ENCODE measurements at regions not wholly inside any gene's neighbourhood (a gene's known extent, or its start where the extent isn't known, plus 50 kb on each side); places are given as distances from the start of the nearest gene placed in this dataset.
"Not testable (repeated sequence)": the region's sequence is repeated elsewhere in the genome, so short reads cannot be mapped to it uniquely, and the experiment has no call there.

DNA sequence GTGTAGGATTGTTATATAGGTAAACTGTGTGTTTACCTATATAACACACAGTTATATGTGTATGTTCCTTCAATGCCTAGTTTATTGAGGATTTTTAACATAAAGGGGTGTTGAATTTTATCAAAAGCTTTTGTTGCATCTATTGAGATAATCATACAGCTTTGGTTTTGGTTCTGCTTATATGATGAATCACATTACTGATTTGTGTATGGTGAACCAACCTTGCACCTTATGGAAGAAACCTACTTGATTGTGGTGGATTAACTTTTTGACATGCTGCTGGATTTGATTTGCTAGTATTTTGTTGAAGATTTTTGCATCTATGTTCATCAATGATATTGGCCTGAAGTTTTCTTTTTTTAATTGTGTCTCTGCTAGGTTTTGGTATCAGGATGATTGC, 194.9 kb downstream of the TMEM167A start:
- in situ Hi-C loops (cut with MboI; ENCODE audit: low sequenced_read_pairs, unreplicated experiment), result no loop called here
- DNase-seq (ENCODE audit: low spot score), result no peak
- no peak for TF ChIP-seq CTCF (IDR thresholded peaks at IDR 0.05; ENCODE audit: borderline replicate concordance, control extremely low read depth, extremely low read depth, insufficient read depth, missing control alignments)

- DNase-seq (ENCODE audit: low spot score), result peak; percentile 15
- in situ Hi-C loops (cut with MboI; ENCODE audit: low sequenced_read_pairs, unreplicated experiment), result no loop called here
- TF ChIP-seq CTCF (IDR thresholded peaks at IDR 0.05; ENCODE audit: borderline replicate concordance, control extremely low read depth, extremely low read depth, insufficient read depth, missing control alignments), result no peak
These were observed 195.5 kb downstream of the TMEM167A start for GRCh38 chr5:82881571-82882174.

- no peak for DNase-seq (ENCODE audit: low spot score)
- TF ChIP-seq CTCF (IDR thresholded peaks at IDR 0.05; ENCODE audit: borderline replicate concordance, control extremely low read depth, extremely low read depth, insufficient read depth, missing control alignments), result no peak
- in situ Hi-C loops (cut with MboI; ENCODE audit: low sequenced_read_pairs, unreplicated experiment), result no loop called here
These were observed 198.1 kb downstream of the TMEM167A start for GRCh38 chr5:82879089-82879488.

GRCh38 chr5:82873452-82873851, 203.7 kb downstream of the TMEM167A start:
- TF ChIP-seq CTCF (IDR thresholded peaks at IDR 0.05; ENCODE audit: borderline replicate concordance, control extremely low read depth, extremely low read depth, insufficient read depth, missing control alignments), result no peak
- in situ Hi-C loops (cut with MboI; ENCODE audit: low sequenced_read_pairs, unreplicated experiment), result no loop called here
- DNase-seq (ENCODE audit: low spot score), result no peak

- in situ Hi-C loops (cut with MboI; ENCODE audit: low sequenced_read_pairs, unreplicated experiment); DNase-seq (ENCODE audit: low spot score): not testable (repeated sequence)
These were observed 204.6 kb downstream of the TMEM167A start for GRCh38 chr5:82872321-82873288.

DNA sequence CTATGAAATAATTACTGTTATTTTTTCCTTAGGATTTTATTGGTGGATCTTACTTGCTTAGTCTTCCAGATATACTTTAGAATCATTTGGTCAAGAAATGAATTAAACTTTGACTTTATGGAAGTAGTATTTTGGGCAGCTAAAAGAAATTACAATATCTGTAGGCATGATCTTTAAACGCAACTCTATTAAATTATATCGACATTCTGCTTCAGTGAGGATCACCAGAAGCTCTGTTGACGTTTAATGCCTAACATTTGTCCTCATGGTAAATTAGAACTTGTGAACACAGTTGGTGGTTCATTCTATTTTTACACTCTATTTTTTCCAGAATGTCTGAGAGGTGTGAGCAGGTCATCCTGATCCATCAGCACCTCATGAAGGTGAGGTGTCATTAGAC, 211.6 kb downstream of the TMEM167A start:
- in situ Hi-C loops (cut with MboI; ENCODE audit: low sequenced_read_pairs, unreplicated experiment), result no loop called here
- no peak for TF ChIP-seq CTCF (IDR thresholded peaks at IDR 0.05; ENCODE audit: borderline replicate concordance, control extremely low read depth, extremely low read depth, insufficient read depth, missing control alignments)
- no peak for DNase-seq (ENCODE audit: low spot score)

DNA sequence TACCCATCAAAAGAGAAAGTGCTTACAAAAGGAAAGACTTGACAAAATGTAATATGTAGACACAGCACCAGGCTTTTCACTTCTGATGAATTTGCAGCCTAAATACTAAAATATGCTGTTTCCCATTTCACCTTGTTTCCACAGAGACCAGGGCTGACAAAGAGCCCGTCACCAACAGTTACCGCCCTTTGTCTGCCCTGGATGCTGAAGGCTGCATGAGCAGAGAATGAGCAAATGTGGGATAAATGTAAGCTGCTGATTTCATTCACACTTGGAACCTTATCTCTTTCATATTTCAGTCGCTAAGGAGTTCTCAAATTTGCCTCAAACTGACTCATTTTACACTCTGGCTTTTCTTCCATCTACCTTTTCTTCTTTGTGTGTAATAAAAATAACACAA, 213.9 kb downstream of the TMEM167A start:
- DNase-seq (ENCODE audit: low spot score), result no peak
- TF ChIP-seq CTCF (IDR thresholded peaks at IDR 0.05; ENCODE audit: borderline replicate concordance, control extremely low read depth, extremely low read depth, insufficient read depth, missing control alignments), result no peak
- in situ Hi-C loops (cut with MboI; ENCODE audit: low sequenced_read_pairs, unreplicated experiment), result no loop called here

Data from GM13976 (cell line).